HCT116 (cell line): ENCODE measurements at regions not wholly inside any gene's neighbourhood (a gene's known extent, or its start where the extent isn't known, plus 50 kb on each side); places are given as distances from the start of the nearest gene placed in this dataset.

Source experiments
- ATAC-seq: fragments of 200-7000 bp; cut with Tn5 transposase; 2 replicates; pipeline ENCODE4 v1.9.1; 2020; ENCODE audit warnings: mild to moderate bottlenecking, moderate library complexity
- BruUV-seq: library from RNA; stranded (reverse); fragments of 400-500 nt; replicated peaks from 2 replicates; lab custom pipeline; 2021; lab: Mats Ljungman, UMichigan
- CTCF ChIA-PET: fragments of 300-600 bp; sonication (Branson Sonifier 250); formaldehyde crosslinking; loops from one replicate; lab custom pipeline; 2021; ENCODE audit warnings: antibody characterized with exemption; lab: Charles Lee
- POLR2A ChIA-PET: fragments of 300-600, 350-600 bp; sonication (Branson Sonifier 250); formaldehyde crosslinking; loops from one replicate; lab custom pipeline; 2021; ENCODE audit warnings: antibody characterized with exemption; lab: Charles Lee
- RAD21 ChIA-PET, 2 experiments: fragments of 300-600 bp; sonication (Branson Sonifier 250); formaldehyde crosslinking; loops; one replicate each; lab custom pipeline; 2023; ENCODE audit warnings: low total read pairs in 2 of 2; ENCODE audit not compliant: uncharacterized antibody in 2 of 2, unreplicated experiment in 2 of 2, low non-redundant PET in 1 of 2; lab: Charles Lee
- DNase-seq: peaks from one replicate; pipeline ENCODE4 v3.0.0-alpha.2; 2010; ENCODE audit warnings: low read depth, low spot score
- H2AFZ ChIP-seq: fragments of 200-600 bp; shearing (Covaris generic), sonication (generic); 2 replicates; pipeline ENCODE4 v1.6.1; 2017; ENCODE audit warnings: low read depth, mixed run types, mixed read lengths, antibody characterized with exemption, low read length; ENCODE audit not compliant: poor library complexity, severe bottlenecking
- H3K27ac ChIP-seq: 2 replicates; pipeline ENCODE4 v1.5.1; 2012; ENCODE audit warnings: low read depth, low read length
- H3K27me3 ChIP-seq: fragments of 200-600 bp; sonication (generic); 2 replicates; pipeline ENCODE4 v1.6.1; 2016; ENCODE audit warnings: mixed run types, low read length, mixed read lengths; ENCODE audit not compliant: insufficient read depth
- H3K36me3 ChIP-seq, 2 experiments: fragments of 200-500 bp in 1 of 2; fragments of 200-600 bp in 1 of 2; sonication (Bioruptor generic) in 1 of 2; sonication (generic) in 1 of 2; 2 replicates each; pipeline versions ENCODE4 v1.5.1 to v1.6.1; 2014 to 2016; ENCODE audit warnings: low read length in 2 of 2, inconsistent platforms in 1 of 2, mixed read lengths in 1 of 2, mixed run types in 1 of 2; ENCODE audit not compliant: insufficient read depth in 2 of 2, control insufficient read depth in 1 of 2
- H3K4me1 ChIP-seq, 2 experiments: fragments of 200-600 bp in 1 of 2; sonication (generic) in 1 of 2; 2 replicates each; pipeline versions ENCODE4 v1.5.1 to v1.6.1; 2012 to 2017; ENCODE audit warnings: low read length in 2 of 2, inconsistent platforms in 1 of 2, mild to moderate bottlenecking in 1 of 2, mixed read lengths in 1 of 2, mixed run types in 1 of 2, moderate library complexity in 1 of 2; ENCODE audit not compliant: insufficient read depth in 2 of 2, control insufficient read depth in 1 of 2
- H3K4me2 ChIP-seq: fragments of 200-600 bp; sonication (generic); 2 replicates; pipeline ENCODE4 v1.6.1; 2017; ENCODE audit warnings: mixed run types, low read length, mixed read lengths
- H3K4me3 ChIP-seq, 2 experiments: fragments of 200-600 bp in 1 of 2; sonication (generic) in 1 of 2; replicated peaks in 1 of 2; 2 replicates each; pipeline ENCODE4 v1.5.1; 2011 to 2016; ENCODE audit warnings: low read length in 2 of 2, control low read depth in 1 of 2, low read depth in 1 of 2, mild to moderate bottlenecking in 1 of 2, mixed read lengths in 1 of 2, mixed run types in 1 of 2
- H3K79me2 ChIP-seq: fragments of 200-600 bp; sonication (generic); 2 replicates; pipeline ENCODE4 v1.6.1; 2017; ENCODE audit warnings: mild to moderate bottlenecking, mixed run types, low read length, moderate library complexity, mixed read lengths; ENCODE audit not compliant: insufficient read depth
- H3K9ac ChIP-seq: fragments of 200-600 bp; sonication (generic); 2 replicates; pipeline ENCODE4 v1.6.1; 2016; ENCODE audit warnings: low read length, mixed read lengths
- H3K9me2 ChIP-seq: fragments of 200-600 bp; sonication (generic), shearing (Covaris generic); 2 replicates; pipeline ENCODE4 v1.6.1; 2017; ENCODE audit warnings: mixed run types, mild to moderate bottlenecking, moderate library complexity; ENCODE audit not compliant: insufficient read depth
- H3K9me3 ChIP-seq, 2 experiments: fragments of 200-500 bp in 1 of 2; fragments of 200-600 bp in 1 of 2; sonication (Bioruptor generic) in 1 of 2; sonication (generic) in 1 of 2; 2 replicates each; pipeline ENCODE4 v1.6.1; 2014 to 2017; ENCODE audit warnings: low read length in 2 of 2, mixed read lengths in 2 of 2, inconsistent platforms in 1 of 2, low read depth in 1 of 2, mild to moderate bottlenecking in 1 of 2, mixed run types in 1 of 2, moderate library complexity in 1 of 2; ENCODE audit not compliant: control insufficient read depth in 1 of 2, insufficient read depth in 1 of 2
- H4K20me1 ChIP-seq: fragments of 200-600 bp; sonication (generic), shearing (Covaris generic); 2 replicates; pipeline ENCODE4 v1.6.1; 2017; ENCODE audit warnings: mixed run types, mild to moderate bottlenecking, moderate library complexity; ENCODE audit not compliant: insufficient read depth
- CBX3 ChIP-seq: IDR thresholded peaks from 2 replicates; pipeline ENCODE4 v1.6.1; 2012; ENCODE audit warnings: low read depth
- CEBPB ChIP-seq: IDR thresholded peaks from 2 replicates; pipeline ENCODE4 v1.6.1; 2012; ENCODE audit warnings: low read depth
- EGR1 ChIP-seq: IDR thresholded peaks from 2 replicates; pipeline ENCODE4 v1.6.1; 2012; ENCODE audit warnings: low read depth
- ELF1 ChIP-seq: IDR thresholded peaks from 2 replicates; pipeline ENCODE4 v1.6.1; 2012; ENCODE audit warnings: low read depth, borderline replicate concordance
- EZH2 ChIP-seq: fragments of 200-600 bp; sonication (generic); IDR thresholded peaks from 2 replicates; pipeline ENCODE4 v1.6.1; 2017; ENCODE audit warnings: antibody characterized with exemption, mixed run types
- FOSL1 ChIP-seq: IDR thresholded peaks from 2 replicates; pipeline ENCODE4 v1.6.1; 2012; ENCODE audit warnings: low read depth
- JUND ChIP-seq: IDR thresholded peaks from 2 replicates; pipeline ENCODE4 v1.6.1; 2012
- POLR2A ChIP-seq: IDR thresholded peaks from 2 replicates; pipeline ENCODE4 v1.7.0; 2011; ENCODE audit warnings: borderline replicate concordance; ENCODE audit not compliant: insufficient read depth, insufficient read length; ENCODE audit errors: extremely low read depth
- POLR2AphosphoS5 ChIP-seq: IDR thresholded peaks from 2 replicates; pipeline ENCODE4 v1.6.1; 2011; ENCODE audit warnings: mild to moderate bottlenecking, low read depth, low read length, moderate library complexity
- SIN3A ChIP-seq: IDR thresholded peaks from 2 replicates; pipeline ENCODE4 v1.6.1; 2012; ENCODE audit warnings: low read depth
- SRF ChIP-seq: IDR thresholded peaks from 2 replicates; pipeline ENCODE4 v1.6.1; 2012; ENCODE audit warnings: low read depth
- YY1 ChIP-seq: IDR thresholded peaks from 2 replicates; pipeline ENCODE4 v1.6.1; 2011; ENCODE audit warnings: low read length, low read depth, moderate library complexity, mild to moderate bottlenecking; ENCODE audit not compliant: insufficient replicate concordance; ENCODE audit errors: extremely low read depth
- ZFX ChIP-seq: fragments of 450-650 bp; IDR thresholded peaks from 2 replicates; pipeline ENCODE4 v1.6.1; 2017
- ZNF274 ChIP-seq: fragments of 200-500 bp; sonication (Bioruptor generic); IDR thresholded peaks from 2 replicates; pipeline ENCODE4 v1.6.1; 2014; ENCODE audit warnings: mild to moderate bottlenecking, low read depth, low read length, inconsistent platforms
- intact Hi-C: fragments of 100-400 bp; cut with micrococcal nuclease; formaldehyde crosslinking; loops from 2 replicates; pipeline ENCODE4 v1.10.0; 2022
- TF ChIP-seq, protein P1 (sequence below): IDR thresholded peaks from 2 replicates; pipeline ENCODE4 v1.6.1; 2012
- TF ChIP-seq, protein P2 (sequence below): IDR thresholded peaks from 2 replicates; pipeline ENCODE4 v1.6.1; 2012
- TF ChIP-seq, protein P3 (sequence below): IDR thresholded peaks from 2 replicates; pipeline ENCODE4 v1.6.1; 2011; ENCODE audit warnings: mild to moderate bottlenecking, low read length, moderate library complexity; ENCODE audit not compliant: insufficient replicate concordance; ENCODE audit errors: extremely low read depth

DNA sequence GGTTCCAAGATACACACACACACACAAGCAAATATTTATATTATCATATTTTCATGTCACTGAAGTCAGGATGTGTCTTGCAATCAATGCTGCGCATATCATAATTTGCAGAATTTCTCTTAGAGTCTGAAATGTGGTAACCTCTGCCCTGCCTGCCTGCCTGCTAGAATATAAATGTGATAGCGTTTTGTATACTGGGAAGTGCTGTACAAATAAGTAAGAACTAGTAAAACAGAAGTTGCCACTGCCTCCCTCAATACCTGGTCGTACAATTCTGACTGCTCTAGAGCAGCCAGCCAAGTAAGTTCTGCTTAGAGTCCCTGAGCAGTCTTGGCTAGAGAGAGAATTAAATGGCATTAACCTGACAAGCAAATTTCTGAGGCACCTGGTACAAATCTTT is 83.9 kb upstream of the NTF3 start:
- no peaks in the 10 kb centered on the region for H3K27me3 ChIP-seq
- H3K9me3 ChIP-seq, result no peaks in the 10 kb centered on the region
- H2AFZ ChIP-seq, result no peak overlapping the region
- no peaks in the 10 kb centered on the region for H3K9me2 ChIP-seq
- ChIA-PET CTCF (no interaction called here), RAD21 (no interaction called here), POLR2A (no interaction called here)
- no peak for ATAC-seq
- H3K36me3 ChIP-seq, result no peaks in the 10 kb centered on the region
- no peaks in the 10 kb centered on the region for H4K20me1 ChIP-seq
- no peak overlapping the region for H3K4me3 ChIP-seq
- peaks cover 0 to 7% of the 10 kb centered on the region in 2 experiments; a peak in 1 of 4 replicates for H3K4me1 ChIP-seq
- H3K79me2 ChIP-seq, result no peaks in the 10 kb centered on the region
- TF ChIP-seq FOSL1, result no peak
- no peak for TF ChIP-seq SRF
- no peak for TF ChIP-seq JUND
- TF ChIP-seq ZFX, result no peak
- no peak for TF ChIP-seq EZH2
- TF ChIP-seq, protein P1, sequence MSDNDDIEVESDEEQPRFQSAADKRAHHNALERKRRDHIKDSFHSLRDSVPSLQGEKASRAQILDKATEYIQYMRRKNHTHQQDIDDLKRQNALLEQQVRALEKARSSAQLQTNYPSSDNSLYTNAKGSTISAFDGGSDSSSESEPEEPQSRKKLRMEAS, result no peak
- no peak for TF ChIP-seq EGR1
- TF ChIP-seq, protein P2, sequence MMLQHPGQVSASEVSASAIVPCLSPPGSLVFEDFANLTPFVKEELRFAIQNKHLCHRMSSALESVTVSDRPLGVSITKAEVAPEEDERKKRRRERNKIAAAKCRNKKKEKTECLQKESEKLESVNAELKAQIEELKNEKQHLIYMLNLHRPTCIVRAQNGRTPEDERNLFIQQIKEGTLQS, result no peak
- TF ChIP-seq CBX3, result no peak
- no peak for TF ChIP-seq SIN3A
- TF ChIP-seq ELF1, result no peak
- TF ChIP-seq CEBPB, result no peak
- TF ChIP-seq ZNF274, result no peak
- no peak for TF ChIP-seq POLR2AphosphoS5
- no peak for DNase-seq
- BruUV-seq, result no TSS peak
- H3K4me2 ChIP-seq, result no peak overlapping the region
- no peak overlapping the region for H3K9ac ChIP-seq
- intact Hi-C loops, result no loop called here
- no peak overlapping the region for H3K27ac ChIP-seq

DNA sequence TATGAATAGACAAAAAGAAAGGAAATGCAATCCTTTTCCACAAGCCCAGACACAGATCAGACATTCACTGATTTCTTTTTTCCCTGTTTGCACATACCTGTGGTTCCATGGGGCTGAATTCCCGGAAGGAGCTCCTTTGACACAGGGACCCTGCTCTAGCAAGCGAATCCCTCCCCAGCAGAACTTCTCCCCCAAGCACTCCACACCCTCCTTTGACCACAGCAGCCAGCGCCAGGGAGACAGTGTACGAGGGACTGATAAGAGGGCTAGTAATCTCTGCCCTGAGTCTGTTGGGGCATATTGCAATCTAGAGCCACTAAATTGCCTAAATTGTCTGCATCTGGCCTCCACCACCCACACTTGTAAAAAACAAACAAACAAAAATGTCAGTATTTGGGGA is 83.4 kb upstream of the NTF3 start:
- no peak overlapping the region for H3K4me2 ChIP-seq
- no peaks in the 10 kb centered on the region for H3K9me3 ChIP-seq
- H3K9me2 ChIP-seq, result no peaks in the 10 kb centered on the region
- H3K4me3 ChIP-seq, result no peak overlapping the region
- H3K4me1 ChIP-seq, result peaks cover 0 to 7% of the 10 kb centered on the region in 2 experiments; a peak in 1 of 4 replicates
- no peak for TF ChIP-seq ELF1
- TF ChIP-seq, protein P3, sequence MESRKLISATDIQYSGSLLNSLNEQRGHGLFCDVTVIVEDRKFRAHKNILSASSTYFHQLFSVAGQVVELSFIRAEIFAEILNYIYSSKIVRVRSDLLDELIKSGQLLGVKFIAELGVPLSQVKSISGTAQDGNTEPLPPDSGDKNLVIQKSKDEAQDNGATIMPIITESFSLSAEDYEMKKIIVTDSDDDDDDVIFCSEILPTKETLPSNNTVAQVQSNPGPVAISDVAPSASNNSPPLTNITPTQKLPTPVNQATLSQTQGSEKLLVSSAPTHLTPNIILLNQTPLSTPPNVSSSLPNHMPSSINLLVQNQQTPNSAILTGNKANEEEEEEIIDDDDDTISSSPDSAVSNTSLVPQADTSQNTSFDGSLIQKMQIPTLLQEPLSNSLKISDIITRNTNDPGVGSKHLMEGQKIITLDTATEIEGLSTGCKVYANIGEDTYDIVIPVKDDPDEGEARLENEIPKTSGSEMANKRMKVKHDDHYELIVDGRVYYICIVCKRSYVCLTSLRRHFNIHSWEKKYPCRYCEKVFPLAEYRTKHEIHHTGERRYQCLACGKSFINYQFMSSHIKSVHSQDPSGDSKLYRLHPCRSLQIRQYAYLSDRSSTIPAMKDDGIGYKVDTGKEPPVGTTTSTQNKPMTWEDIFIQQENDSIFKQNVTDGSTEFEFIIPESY, result no peak
- no peak for TF ChIP-seq SRF
- no peak for TF ChIP-seq CEBPB
- TF ChIP-seq, protein P1, result no peak
- no peak for TF ChIP-seq POLR2AphosphoS5
- no peak for TF ChIP-seq YY1
- TF ChIP-seq POLR2A, result no peak
- no peak for TF ChIP-seq SIN3A
- no peaks in the 10 kb centered on the region for H3K36me3 ChIP-seq
- no peak overlapping the region for H2AFZ ChIP-seq
- no peak overlapping the region for H3K9ac ChIP-seq
- DNase-seq, result no peak
- no peaks in the 10 kb centered on the region for H3K79me2 ChIP-seq
- ChIA-PET POLR2A (no interaction called here), CTCF (no interaction called here), RAD21 (no interaction called here)
- no peaks in the 10 kb centered on the region for H3K27me3 ChIP-seq
- H4K20me1 ChIP-seq, result no peaks in the 10 kb centered on the region
- intact Hi-C loops, result no loop called here
- BruUV-seq, result no TSS peak
- no peak for ATAC-seq
- H3K27ac ChIP-seq, result no peak overlapping the region
